ENCODE measurements at regions not wholly inside any gene's neighbourhood (a gene's known extent, or its start where the extent isn't known, plus 50 kb on each side); places are given as distances from the start of the nearest gene placed in this dataset.

- Histone ChIP-seq H3K4me1 (ENCODE audit: insufficient read depth, low read length) (no peaks in the 10 kb centered on the region), H3K9ac (ENCODE audit: low read depth, low read length) (no peak overlapping the region), H3K27me3 (ENCODE audit: insufficient read depth, low read length, poor library complexity) (no peaks in the 10 kb centered on the region), H3K79me2 (ENCODE audit: insufficient read depth, low read length) (no peaks in the 10 kb centered on the region), H3K4me2 (ENCODE audit: insufficient read depth, low read length) (no peak overlapping the region), H4K20me1 (ENCODE audit: insufficient read depth, low read length) (no peaks in the 10 kb centered on the region), H2AFZ (ENCODE audit: low read depth, low read length) (no peak overlapping the region), H3K9me3 (ENCODE audit: insufficient read depth, low read length, severe bottlenecking) (no peaks in the 10 kb centered on the region), H3K36me3 (ENCODE audit: insufficient read depth, low read length) (no peaks in the 10 kb centered on the region), H3K4me3 (ENCODE audit: low read depth in 1 of 2, low read length in 2 of 2) (no peak overlapping the region), H3K27ac (ENCODE audit: low read length) (no peak overlapping the region)
- ATAC-seq (ENCODE audit: insufficient read depth, low read depth) (no peak), DNase-seq (no peak)
- no peak for TF ChIP-seq EZH2 (IDR thresholded peaks at IDR 0.05; ENCODE audit: borderline replicate concordance, low read depth, low read length, severe bottlenecking)
- TF ChIP-seq, protein P1, sequence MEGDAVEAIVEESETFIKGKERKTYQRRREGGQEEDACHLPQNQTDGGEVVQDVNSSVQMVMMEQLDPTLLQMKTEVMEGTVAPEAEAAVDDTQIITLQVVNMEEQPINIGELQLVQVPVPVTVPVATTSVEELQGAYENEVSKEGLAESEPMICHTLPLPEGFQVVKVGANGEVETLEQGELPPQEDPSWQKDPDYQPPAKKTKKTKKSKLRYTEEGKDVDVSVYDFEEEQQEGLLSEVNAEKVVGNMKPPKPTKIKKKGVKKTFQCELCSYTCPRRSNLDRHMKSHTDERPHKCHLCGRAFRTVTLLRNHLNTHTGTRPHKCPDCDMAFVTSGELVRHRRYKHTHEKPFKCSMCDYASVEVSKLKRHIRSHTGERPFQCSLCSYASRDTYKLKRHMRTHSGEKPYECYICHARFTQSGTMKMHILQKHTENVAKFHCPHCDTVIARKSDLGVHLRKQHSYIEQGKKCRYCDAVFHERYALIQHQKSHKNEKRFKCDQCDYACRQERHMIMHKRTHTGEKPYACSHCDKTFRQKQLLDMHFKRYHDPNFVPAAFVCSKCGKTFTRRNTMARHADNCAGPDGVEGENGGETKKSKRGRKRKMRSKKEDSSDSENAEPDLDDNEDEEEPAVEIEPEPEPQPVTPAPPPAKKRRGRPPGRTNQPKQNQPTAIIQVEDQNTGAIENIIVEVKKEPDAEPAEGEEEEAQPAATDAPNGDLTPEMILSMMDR (IDR thresholded peaks at IDR 0.05; ENCODE audit: borderline replicate concordance, extremely low read depth, low read length, poor library complexity, severe bottlenecking): no peak
These were observed 198.1 kb upstream of the NUDT6 start for GRCh38 chr4:123120473-123120872.

DNA sequence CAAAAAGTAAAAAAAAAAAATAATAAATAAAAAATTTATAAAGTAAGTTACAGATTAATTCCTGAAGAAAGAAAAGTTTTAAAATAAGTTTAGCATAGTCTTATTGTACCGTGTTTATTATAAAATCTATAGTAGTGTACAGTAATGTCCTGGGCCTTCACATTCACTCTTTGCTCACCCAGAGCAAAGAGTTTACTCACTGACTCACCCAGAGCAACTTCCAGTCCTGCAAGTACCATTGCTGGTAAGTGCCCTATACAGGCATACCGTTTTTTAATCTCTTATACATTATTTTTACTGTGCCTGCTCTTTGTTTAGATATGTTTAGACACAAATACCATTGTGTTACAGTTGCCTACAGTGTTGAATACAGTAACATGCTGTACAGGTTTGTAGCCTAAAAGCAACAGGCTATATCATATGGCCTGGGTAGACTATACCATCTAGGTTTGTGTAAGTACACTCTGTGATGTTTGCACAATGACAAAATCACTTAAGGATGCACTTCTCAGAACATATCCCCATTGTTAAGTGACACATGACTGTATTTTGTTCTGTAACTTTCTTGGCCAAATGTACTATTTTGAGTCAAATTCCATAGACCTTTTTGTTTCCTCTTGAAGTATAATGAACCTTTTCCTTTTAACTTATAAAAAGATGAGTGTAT, 199.0 kb upstream of the NUDT6 start:
- Histone ChIP-seq H3K4me2 (ENCODE audit: insufficient read depth, low read length) (no peak overlapping the region), H3K4me3 (ENCODE audit: low read depth in 1 of 2, low read length in 2 of 2) (no peak overlapping the region), H4K20me1 (ENCODE audit: insufficient read depth, low read length) (no peaks in the 10 kb centered on the region), H3K36me3 (ENCODE audit: insufficient read depth, low read length) (no peaks in the 10 kb centered on the region), H3K9ac (ENCODE audit: low read depth, low read length) (no peak overlapping the region), H3K27ac (ENCODE audit: low read length) (no peak overlapping the region), H3K4me1 (ENCODE audit: insufficient read depth, low read length) (no peaks in the 10 kb centered on the region), H3K27me3 (ENCODE audit: insufficient read depth, low read length, poor library complexity) (no peaks in the 10 kb centered on the region), H3K79me2 (ENCODE audit: insufficient read depth, low read length) (no peaks in the 10 kb centered on the region), H2AFZ (ENCODE audit: low read depth, low read length) (no peak overlapping the region), H3K9me3 (ENCODE audit: insufficient read depth, low read length, severe bottlenecking) (no peaks in the 10 kb centered on the region)
- TF ChIP-seq EZH2 (IDR thresholded peaks at IDR 0.05; ENCODE audit: borderline replicate concordance, low read depth, low read length, severe bottlenecking): no peak
- TF ChIP-seq, protein P1 (IDR thresholded peaks at IDR 0.05; ENCODE audit: borderline replicate concordance, extremely low read depth, low read length, poor library complexity, severe bottlenecking): no peak
- ATAC-seq (ENCODE audit: insufficient read depth, low read depth): no peak
- no peak for DNase-seq

- no peak overlapping the region for H3K4me3 ChIP-seq (ENCODE audit: low read depth in 1 of 2, low read length in 2 of 2)
- H3K4me2 ChIP-seq (ENCODE audit: insufficient read depth, low read length): no peak overlapping the region
- ATAC-seq (ENCODE audit: insufficient read depth, low read depth) (no peak), DNase-seq (no peak)
- H3K27ac ChIP-seq (ENCODE audit: low read length): no peak overlapping the region
- H3K27me3 ChIP-seq (ENCODE audit: insufficient read depth, low read length, poor library complexity): no peaks in the 10 kb centered on the region
- no peaks in the 10 kb centered on the region for H3K36me3 ChIP-seq (ENCODE audit: insufficient read depth, low read length)
- no peaks in the 10 kb centered on the region for H3K4me1 ChIP-seq (ENCODE audit: insufficient read depth, low read length)
- H4K20me1 ChIP-seq (ENCODE audit: insufficient read depth, low read length): no peaks in the 10 kb centered on the region
- TF ChIP-seq, protein P1 (IDR thresholded peaks at IDR 0.05; ENCODE audit: borderline replicate concordance, extremely low read depth, low read length, poor library complexity, severe bottlenecking): no peak
- TF ChIP-seq EZH2 (IDR thresholded peaks at IDR 0.05; ENCODE audit: borderline replicate concordance, low read depth, low read length, severe bottlenecking): no peak
- H3K9me3 ChIP-seq (ENCODE audit: insufficient read depth, low read length, severe bottlenecking): no peaks in the 10 kb centered on the region
- H3K9ac ChIP-seq (ENCODE audit: low read depth, low read length): no peak overlapping the region
- H2AFZ ChIP-seq (ENCODE audit: low read depth, low read length): no peak overlapping the region
- no peaks in the 10 kb centered on the region for H3K79me2 ChIP-seq (ENCODE audit: insufficient read depth, low read length)
These were observed 203.1 kb upstream of the NUDT6 start for GRCh38 chr4:123125477-123125876.
